ENCODE measurements at regions not wholly inside any gene's neighbourhood (a gene's known extent, or its start where the extent isn't known, plus 50 kb on each side); places are given as distances from the start of the nearest gene placed in this dataset.

DNA sequence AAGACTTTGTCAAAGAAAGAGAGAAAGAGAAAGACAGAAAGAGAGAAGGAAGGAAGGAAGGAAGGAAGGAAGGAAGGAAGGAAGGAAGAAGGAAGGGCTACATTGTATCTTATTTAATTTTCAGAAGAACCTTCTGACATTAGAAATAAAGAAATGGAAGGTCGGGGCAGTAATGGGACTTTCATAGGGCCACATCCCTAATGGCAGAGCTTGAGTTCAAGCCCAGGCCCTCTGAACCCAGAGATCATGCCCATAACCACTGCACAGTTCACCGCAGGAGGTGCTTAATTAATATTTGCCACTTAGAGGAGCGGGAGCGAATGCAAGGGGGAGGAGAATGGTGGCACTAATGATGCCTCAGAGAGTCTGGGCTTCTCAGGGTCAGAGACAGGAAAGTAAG is 233.3 kb downstream of the MN1 start:
- CTCF ChIA-PET = no interaction called here
- BruUV-seq (replicated peaks) = no TSS peak
- Mint-ChIP-seq H3K4me3 (ENCODE audit: unreplicated experiment) (no peak overlapping the region), H3K4me1 (ENCODE audit: insufficient read depth, unreplicated experiment) (no peaks in the 10 kb centered on the region), H3K36me3 (ENCODE audit: insufficient read depth, unreplicated experiment) (no peaks in the 10 kb centered on the region), H3K27me3 (ENCODE audit: insufficient read depth, unreplicated experiment) (peaks cover 16% of the 10 kb centered on the region), H3K27ac (ENCODE audit: low read depth, unreplicated experiment) (no peak overlapping the region), H3K9me3 (ENCODE audit: unreplicated experiment) (no peaks in the 10 kb centered on the region)
- intact Hi-C loops (cut with micrococcal nuclease) = no loop called here
- TF ChIP-seq, protein P1, sequence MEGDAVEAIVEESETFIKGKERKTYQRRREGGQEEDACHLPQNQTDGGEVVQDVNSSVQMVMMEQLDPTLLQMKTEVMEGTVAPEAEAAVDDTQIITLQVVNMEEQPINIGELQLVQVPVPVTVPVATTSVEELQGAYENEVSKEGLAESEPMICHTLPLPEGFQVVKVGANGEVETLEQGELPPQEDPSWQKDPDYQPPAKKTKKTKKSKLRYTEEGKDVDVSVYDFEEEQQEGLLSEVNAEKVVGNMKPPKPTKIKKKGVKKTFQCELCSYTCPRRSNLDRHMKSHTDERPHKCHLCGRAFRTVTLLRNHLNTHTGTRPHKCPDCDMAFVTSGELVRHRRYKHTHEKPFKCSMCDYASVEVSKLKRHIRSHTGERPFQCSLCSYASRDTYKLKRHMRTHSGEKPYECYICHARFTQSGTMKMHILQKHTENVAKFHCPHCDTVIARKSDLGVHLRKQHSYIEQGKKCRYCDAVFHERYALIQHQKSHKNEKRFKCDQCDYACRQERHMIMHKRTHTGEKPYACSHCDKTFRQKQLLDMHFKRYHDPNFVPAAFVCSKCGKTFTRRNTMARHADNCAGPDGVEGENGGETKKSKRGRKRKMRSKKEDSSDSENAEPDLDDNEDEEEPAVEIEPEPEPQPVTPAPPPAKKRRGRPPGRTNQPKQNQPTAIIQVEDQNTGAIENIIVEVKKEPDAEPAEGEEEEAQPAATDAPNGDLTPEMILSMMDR (IDR thresholded peaks at IDR 0.05; ENCODE audit: unreplicated experiment) = no peak
- POLR2A ChIA-PET = no interaction called here
- no peak for DNase-seq (ENCODE audit: unreplicated experiment)

DNA sequence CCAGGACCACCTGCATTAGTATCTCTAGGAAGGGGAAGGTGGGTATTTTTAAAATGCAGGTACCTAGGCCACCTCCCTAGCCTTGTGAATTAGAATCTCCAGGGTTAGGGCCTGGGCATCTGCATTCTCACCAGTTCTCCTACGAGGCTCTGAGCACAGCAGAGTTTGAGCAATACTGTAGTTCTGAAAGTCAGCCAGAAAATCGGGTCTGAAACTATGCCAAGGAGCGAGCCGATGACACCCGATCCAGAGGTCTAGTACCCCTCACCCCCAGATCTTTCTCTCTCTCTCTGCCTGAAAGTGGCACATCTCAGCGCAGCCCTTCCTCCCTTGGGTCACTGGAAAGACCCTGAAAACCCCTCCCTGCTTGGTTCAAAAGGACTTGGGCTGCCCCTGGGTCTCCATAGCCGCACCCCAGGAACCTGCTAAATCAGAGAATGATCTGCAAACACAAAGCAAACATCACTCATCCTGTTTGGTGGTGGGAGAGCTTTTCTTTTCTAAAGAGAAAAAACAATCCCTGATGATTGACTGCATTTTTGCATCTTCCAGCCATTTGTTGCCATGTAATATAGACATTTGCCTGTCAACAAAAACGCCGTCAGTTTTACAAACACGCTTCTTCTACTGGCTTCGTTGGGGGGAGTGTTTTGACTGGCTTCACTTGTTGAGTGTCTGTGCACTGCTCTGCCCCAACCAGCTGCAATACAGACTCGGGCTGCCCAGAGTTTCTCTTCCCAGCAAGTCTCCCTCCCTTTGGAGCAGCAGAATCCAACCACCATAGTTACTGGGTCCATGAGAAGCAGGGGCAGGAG is 229.9 kb downstream of the MN1 start:
- peaks cover 16% of the 10 kb centered on the region for H3K27me3 Mint-ChIP-seq (ENCODE audit: insufficient read depth, unreplicated experiment)
- POLR2A ChIA-PET = no interaction called here

GRCh38 chr22:27572278-27572666 is 229.3 kb downstream of the MN1 start:
- POLR2A ChIA-PET = no interaction called here
- no peak for DNase-seq (ENCODE audit: unreplicated experiment)
- H3K36me3 Mint-ChIP-seq (ENCODE audit: insufficient read depth, unreplicated experiment) = no peaks in the 10 kb centered on the region
- H3K9me3 Mint-ChIP-seq (ENCODE audit: unreplicated experiment) = no peaks in the 10 kb centered on the region
- intact Hi-C loops (cut with micrococcal nuclease) = no loop called here
- no peak overlapping the region for H3K4me3 Mint-ChIP-seq (ENCODE audit: unreplicated experiment)
- TF ChIP-seq, protein P1 (IDR thresholded peaks at IDR 0.05; ENCODE audit: unreplicated experiment) = no peak
- BruUV-seq (replicated peaks) = no TSS peak
- CTCF ChIA-PET = no interaction called here
- peaks cover 16% of the 10 kb centered on the region for H3K27me3 Mint-ChIP-seq (ENCODE audit: insufficient read depth, unreplicated experiment)
- no peaks in the 10 kb centered on the region for H3K4me1 Mint-ChIP-seq (ENCODE audit: insufficient read depth, unreplicated experiment)
- H3K27ac Mint-ChIP-seq (ENCODE audit: low read depth, unreplicated experiment) = no peak overlapping the region

More for the DNA sequence above, 229.9 kb downstream of the MN1 start:
- H3K9me3 Mint-ChIP-seq (ENCODE audit: unreplicated experiment) = no peaks in the 10 kb centered on the region
- no peaks in the 10 kb centered on the region for H3K36me3 Mint-ChIP-seq (ENCODE audit: insufficient read depth, unreplicated experiment)
- BruUV-seq (replicated peaks) = no TSS peak
- H3K4me1 Mint-ChIP-seq (ENCODE audit: insufficient read depth, unreplicated experiment) = no peaks in the 10 kb centered on the region
- no peak for DNase-seq (ENCODE audit: unreplicated experiment)
- no peak overlapping the region for H3K4me3 Mint-ChIP-seq (ENCODE audit: unreplicated experiment)
- TF ChIP-seq, protein P1 (IDR thresholded peaks at IDR 0.05; ENCODE audit: unreplicated experiment) = no peak
- CTCF ChIA-PET = interaction anchor here (0.7 kb wide), 1 partner anchor 122 kb away, joined by 3 read pairs; no protein-coding TSS in a partner anchor
- H3K27ac Mint-ChIP-seq (ENCODE audit: low read depth, unreplicated experiment) = no peak overlapping the region
- intact Hi-C loops (cut with micrococcal nuclease) = no loop called here

- Mint-ChIP-seq H3K27me3 (ENCODE audit: insufficient read depth, unreplicated experiment) (peaks cover 6% of the 10 kb centered on the region), H3K4me1 (ENCODE audit: insufficient read depth, unreplicated experiment) (no peaks in the 10 kb centered on the region), H3K9me3 (ENCODE audit: unreplicated experiment) (no peaks in the 10 kb centered on the region), H3K36me3 (ENCODE audit: insufficient read depth, unreplicated experiment) (no peaks in the 10 kb centered on the region), H3K4me3 (ENCODE audit: unreplicated experiment) (no peak overlapping the region), H3K27ac (ENCODE audit: low read depth, unreplicated experiment) (no peak overlapping the region)
- intact Hi-C loops (cut with micrococcal nuclease) = no loop called here
- CTCF ChIA-PET = interaction anchor here (0.6 kb wide), 1 partner anchor 184 kb away, joined by 3 read pairs; no protein-coding TSS in a partner anchor
- no TSS peak for BruUV-seq (replicated peaks)
- no peak for DNase-seq (ENCODE audit: unreplicated experiment)
- POLR2A ChIA-PET = interaction anchor here (0.6 kb wide), 1 partner anchor 99 kb away, joined by 5 read pairs; no protein-coding TSS in a partner anchor
- TF ChIP-seq, protein P1 (IDR thresholded peaks at IDR 0.05; ENCODE audit: unreplicated experiment) = no peak
Observed at GRCh38 chr22:27573280-27574001, 228.1 kb downstream of the MN1 start.
